HepG2 (cell line): ENCODE measurements at regions not wholly inside any gene's neighbourhood (a gene's known extent, or its start where the extent isn't known, plus 50 kb on each side); places are given as distances from the start of the nearest gene placed in this dataset.
A peak's percentile ranks its signal among the peaks of the same experiment; 100 is the strongest.

ENCODE experiments used
- CSRNP1 ChIP-seq: sonication (generic); formaldehyde crosslinking; IDR thresholded peaks from 2 replicates; pipeline ENCODE4 v1.8.1; 2023; ENCODE audit warnings: mild to moderate bottlenecking, missing genetic modification reagents
- DNMT1 ChIP-seq: sonication (generic); formaldehyde crosslinking; IDR thresholded peaks from 2 replicates; pipeline ENCODE4 v1.5.1; 2020; ENCODE audit warnings: mild to moderate bottlenecking, missing genetic modification reagents
- GRHL1 ChIP-seq: sonication (generic); formaldehyde crosslinking; conservative IDR thresholded peaks from 2 replicates; pipeline ENCODE4 v1.8.0; 2022; ENCODE audit warnings: missing genetic modification reagents
- JUND ChIP-seq: sonication (generic); formaldehyde crosslinking; IDR thresholded peaks from 2 replicates; pipeline ENCODE4 v1.8.0; 2022; ENCODE audit warnings: mild to moderate bottlenecking, missing genetic modification reagents
- MTF2 ChIP-seq: sonication (generic); formaldehyde crosslinking; IDR thresholded peaks from 2 replicates; pipeline ENCODE4 v1.5.0; 2020; ENCODE audit warnings: missing genetic modification reagents, borderline replicate concordance
- MYC ChIP-seq: sonication (generic); formaldehyde crosslinking; IDR thresholded peaks from 2 replicates; pipeline ENCODE4 v1.9.0; 2021; ENCODE audit warnings: missing genetic modification reagents, borderline replicate concordance
- NR2C2 ChIP-seq: sonication (generic); formaldehyde crosslinking; IDR thresholded peaks from 2 replicates; pipeline ENCODE4 v1.4.0; 2020; ENCODE audit warnings: missing genetic modification reagents, mild to moderate bottlenecking, moderate library complexity, borderline replicate concordance
- PCBP2 ChIP-seq: fragments of 200-400 bp; formaldehyde crosslinking; optimal IDR thresholded peaks from 2 replicates; pipeline ENCODE3; 2018; ENCODE audit warnings: low read length, low read depth; ENCODE audit not compliant: poor library complexity, severe bottlenecking
- PITX1 ChIP-seq: sonication (generic); formaldehyde crosslinking; IDR thresholded peaks from 2 replicates; pipeline ENCODE4 v1.5.1; 2020; ENCODE audit warnings: mild to moderate bottlenecking, missing genetic modification reagents
- RARG ChIP-seq: sonication (generic); formaldehyde crosslinking; IDR thresholded peaks from 2 replicates; pipeline ENCODE4 v1.4.0; 2020; ENCODE audit warnings: low read depth, mild to moderate bottlenecking, missing genetic modification reagents
- RBM22 ChIP-seq: fragments of 200-400 bp; formaldehyde crosslinking; optimal IDR thresholded peaks from 2 replicates; pipeline ENCODE3; 2017; ENCODE audit warnings: mild to moderate bottlenecking, low read length, moderate library complexity
- RFXANK ChIP-seq: IDR thresholded peaks from 2 replicates; pipeline ENCODE4 v1.6.1; 2016
- SMYD3 ChIP-seq: sonication (generic); formaldehyde crosslinking; IDR thresholded peaks from 2 replicates; pipeline ENCODE4 v1.8.1; 2023; ENCODE audit warnings: mild to moderate bottlenecking, missing genetic modification reagents
- SRSF4 ChIP-seq: fragments of 200-400 bp; formaldehyde crosslinking; IDR thresholded peaks from one replicate; pipeline ENCODE4 v1.6.1; 2018; ENCODE audit warnings: mild to moderate bottlenecking, low read depth, low read length, moderate library complexity; ENCODE audit not compliant: poor library complexity, severe bottlenecking
- STAG1 ChIP-seq: sonication (generic); formaldehyde crosslinking; IDR thresholded peaks from 2 replicates; pipeline ENCODE4 v1.4.0; 2020; ENCODE audit warnings: missing genetic modification reagents
- ZBTB34 ChIP-seq: sonication (generic); formaldehyde crosslinking; IDR thresholded peaks from 2 replicates; pipeline ENCODE4 v1.8.0; 2022; ENCODE audit warnings: mild to moderate bottlenecking, missing genetic modification reagents
- ZFP36L2 ChIP-seq: sonication (generic); formaldehyde crosslinking; IDR thresholded peaks from 2 replicates; pipeline ENCODE4 v1.4.0; 2020; ENCODE audit warnings: missing genetic modification reagents
- ZMYM4 ChIP-seq: sonication (generic); formaldehyde crosslinking; IDR thresholded peaks from 2 replicates; pipeline ENCODE4 v1.8.1; 2023; ENCODE audit warnings: mild to moderate bottlenecking, missing genetic modification reagents
- ZNF382 ChIP-seq: sonication (generic); formaldehyde crosslinking; IDR thresholded peaks from 2 replicates; pipeline ENCODE4 v1.5.0; 2020; ENCODE audit warnings: missing genetic modification reagents, mild to moderate bottlenecking, borderline replicate concordance
- ZNF550 ChIP-seq: sonication (generic); formaldehyde crosslinking; IDR thresholded peaks from 2 replicates; pipeline ENCODE4 v1.4.0; 2020; ENCODE audit warnings: mild to moderate bottlenecking, missing genetic modification reagents, borderline replicate concordance
- ZNF558 ChIP-seq: sonication (generic); formaldehyde crosslinking; IDR thresholded peaks from 2 replicates; pipeline ENCODE4 v1.9.0; 2022; ENCODE audit warnings: mild to moderate bottlenecking, missing genetic modification reagents, borderline replicate concordance
- ZNF747 ChIP-seq: sonication (generic); formaldehyde crosslinking; IDR thresholded peaks from 2 replicates; pipeline ENCODE4 v1.8.1; 2023; ENCODE audit warnings: missing genetic modification reagents, mild to moderate bottlenecking, borderline replicate concordance
- ZNF784 ChIP-seq: sonication (generic); formaldehyde crosslinking; IDR thresholded peaks from 2 replicates; pipeline ENCODE4 v1.5.1; 2020; ENCODE audit warnings: missing genetic modification reagents, mild to moderate bottlenecking, borderline replicate concordance
- ZNF879 ChIP-seq: sonication (generic); formaldehyde crosslinking; IDR thresholded peaks from 2 replicates; pipeline ENCODE4 v1.8.1; 2023; ENCODE audit warnings: missing genetic modification reagents

- TF ChIP-seq GRHL1 (CRISPR knock-in tag) (no peak), ZNF382 (CRISPR knock-in tag) (no peak), SMYD3 (no peak), PITX1 (CRISPR knock-in tag) (no peak), ZNF784 (CRISPR knock-in tag) (no peak), STAG1 (CRISPR knock-in tag) (peak; percentile 90), ZNF747 (CRISPR knock-in tag) (no peak), RARG (CRISPR knock-in tag) (no peak), NR2C2 (no peak), ZFP36L2 (no peak), RFXANK (CRISPR knock-in tag) (no peak), ZMYM4 (CRISPR knock-in tag) (peak; percentile 90), ZNF558 (CRISPR knock-in tag) (no peak), MYC (no peak), ZBTB34 (CRISPR knock-in tag) (no peak), DNMT1 (CRISPR knock-in tag) (no peak), PCBP2 (no peak), ZNF879 (CRISPR knock-in tag) (no peak), ZNF550 (CRISPR knock-in tag) (no peak), MTF2 (CRISPR knock-in tag) (no peak), JUND (CRISPR knock-in tag) (no peak), RBM22 (no peak), CSRNP1 (CRISPR knock-in tag) (no peak), SRSF4 (no peak)
Measured at GRCh38 chr1:213564215-213564659, 423.5 kb upstream of the PROX1 start (continued).
